Endothelial cell (in vitro differentiated cells): ENCODE measurements at regions not wholly inside any gene's neighbourhood (a gene's known extent, or its start where the extent isn't known, plus 50 kb on each side); places are given as distances from the start of the nearest gene placed in this dataset.

Source experiments
- DNase-seq: peaks from one replicate; pipeline ENCODE4 v3.0.0; 2021; ENCODE audit warnings: low spot score
- H3K27ac Mint-ChIP-seq: one replicate; pipeline ENCODE4 v1.8.0; 2021; ENCODE audit warnings: mixed read lengths, inconsistent platforms; ENCODE audit not compliant: unreplicated experiment
- H3K27me3 Mint-ChIP-seq: one replicate; pipeline ENCODE4 v1.8.0; 2021; ENCODE audit warnings: mild to moderate bottlenecking, moderate library complexity, mixed read lengths, inconsistent platforms; ENCODE audit not compliant: unreplicated experiment
- H3K36me3 Mint-ChIP-seq: one replicate; pipeline ENCODE4 v1.8.0; 2021; ENCODE audit warnings: mild to moderate bottlenecking, low read depth, mixed read lengths, inconsistent platforms; ENCODE audit not compliant: unreplicated experiment
- H3K4me1 Mint-ChIP-seq: one replicate; pipeline ENCODE4 v1.8.0; 2021; ENCODE audit warnings: mild to moderate bottlenecking, mixed read lengths, inconsistent platforms; ENCODE audit not compliant: unreplicated experiment
- H3K4me3 Mint-ChIP-seq: one replicate; pipeline ENCODE4 v1.8.0; 2021; ENCODE audit warnings: mild to moderate bottlenecking, mixed read lengths, inconsistent platforms; ENCODE audit not compliant: unreplicated experiment
- H3K9me3 Mint-ChIP-seq: one replicate; pipeline ENCODE4 v1.8.0; 2021; ENCODE audit warnings: mixed read lengths, inconsistent platforms; ENCODE audit not compliant: unreplicated experiment
- TF ChIP-seq, protein P1 (sequence below): fragments of 200-600 bp; sonication (generic); IDR thresholded peaks from one replicate; pipeline ENCODE4 v1.5.0; 2021; ENCODE audit warnings: antibody characterized with exemption; ENCODE audit not compliant: unreplicated experiment

DNA sequence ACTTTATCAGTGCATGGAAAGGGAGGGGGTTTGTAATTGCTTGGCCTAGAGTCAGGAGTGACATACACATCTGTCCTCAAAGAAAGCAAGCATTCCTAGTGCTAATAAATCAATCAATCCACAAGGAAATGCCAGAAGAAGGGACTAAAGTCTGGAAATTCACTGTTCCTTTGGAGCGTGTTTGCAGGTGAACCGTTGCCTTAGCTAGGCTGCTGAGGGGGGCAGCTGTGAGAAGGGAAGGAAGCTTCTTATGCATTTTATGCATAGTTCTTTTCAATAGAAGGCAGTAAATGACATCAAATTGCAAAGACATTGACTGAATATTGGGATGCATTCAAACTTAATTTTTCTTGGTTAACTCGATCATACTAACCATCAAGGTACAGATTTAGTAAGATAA is 1092.5 kb upstream of the SEMA6A start:
- peaks cover 5% of the 10 kb centered on the region for H3K4me1 Mint-ChIP-seq
- no peak overlapping the region for H3K4me3 Mint-ChIP-seq
- TF ChIP-seq, protein P1, sequence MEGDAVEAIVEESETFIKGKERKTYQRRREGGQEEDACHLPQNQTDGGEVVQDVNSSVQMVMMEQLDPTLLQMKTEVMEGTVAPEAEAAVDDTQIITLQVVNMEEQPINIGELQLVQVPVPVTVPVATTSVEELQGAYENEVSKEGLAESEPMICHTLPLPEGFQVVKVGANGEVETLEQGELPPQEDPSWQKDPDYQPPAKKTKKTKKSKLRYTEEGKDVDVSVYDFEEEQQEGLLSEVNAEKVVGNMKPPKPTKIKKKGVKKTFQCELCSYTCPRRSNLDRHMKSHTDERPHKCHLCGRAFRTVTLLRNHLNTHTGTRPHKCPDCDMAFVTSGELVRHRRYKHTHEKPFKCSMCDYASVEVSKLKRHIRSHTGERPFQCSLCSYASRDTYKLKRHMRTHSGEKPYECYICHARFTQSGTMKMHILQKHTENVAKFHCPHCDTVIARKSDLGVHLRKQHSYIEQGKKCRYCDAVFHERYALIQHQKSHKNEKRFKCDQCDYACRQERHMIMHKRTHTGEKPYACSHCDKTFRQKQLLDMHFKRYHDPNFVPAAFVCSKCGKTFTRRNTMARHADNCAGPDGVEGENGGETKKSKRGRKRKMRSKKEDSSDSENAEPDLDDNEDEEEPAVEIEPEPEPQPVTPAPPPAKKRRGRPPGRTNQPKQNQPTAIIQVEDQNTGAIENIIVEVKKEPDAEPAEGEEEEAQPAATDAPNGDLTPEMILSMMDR = no peak
- H3K27ac Mint-ChIP-seq = no peak overlapping the region
- no peaks in the 10 kb centered on the region for H3K27me3 Mint-ChIP-seq
- H3K9me3 Mint-ChIP-seq = no peaks in the 10 kb centered on the region
- no peak for DNase-seq
- no peaks in the 10 kb centered on the region for H3K36me3 Mint-ChIP-seq

DNA sequence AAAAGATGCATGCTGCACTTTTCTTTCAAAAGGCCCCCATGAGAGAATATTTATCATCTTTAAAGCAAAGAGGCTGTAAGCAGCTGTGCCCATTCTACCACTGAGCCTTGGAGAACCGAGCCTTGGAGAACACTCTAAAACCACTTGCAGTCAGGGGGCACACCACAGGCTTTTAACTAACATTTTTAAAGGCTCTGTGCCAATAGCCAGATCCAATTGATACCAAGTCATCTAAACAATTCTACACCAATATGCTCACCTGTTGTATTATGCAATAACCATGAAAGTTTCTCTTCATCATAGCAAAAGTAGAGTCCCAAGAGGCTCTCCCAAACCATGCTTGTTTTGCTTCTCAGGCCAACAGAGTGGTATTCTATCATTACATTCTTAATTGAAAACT is 1090.5 kb upstream of the SEMA6A start:
- TF ChIP-seq, protein P1 = no peak
- DNase-seq = no peak

DNA sequence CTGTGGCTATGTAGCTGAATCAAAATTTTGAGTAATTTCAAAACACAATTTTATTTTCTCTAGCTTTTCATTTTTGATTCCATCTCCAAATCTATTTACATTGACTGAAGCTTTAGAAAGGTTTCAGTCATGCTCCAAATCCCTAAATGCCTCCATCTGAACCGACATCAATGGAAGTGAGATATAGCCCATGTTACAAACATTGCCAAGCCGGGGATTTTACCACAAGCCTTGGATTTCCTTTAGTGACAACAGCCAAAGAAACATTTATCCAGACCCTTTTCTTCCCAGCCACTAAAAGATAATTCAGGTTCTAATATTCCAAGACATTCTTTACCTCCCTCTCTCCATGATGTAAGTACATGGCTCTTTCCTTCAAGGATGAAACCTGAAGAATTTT is 1087.7 kb upstream of the SEMA6A start:
- Mint-ChIP-seq H3K27ac (no peak overlapping the region), H3K4me1 (peaks cover 8% of the 10 kb centered on the region), H3K36me3 (no peaks in the 10 kb centered on the region), H3K9me3 (no peaks in the 10 kb centered on the region), H3K4me3 (no peak overlapping the region), H3K27me3 (no peaks in the 10 kb centered on the region)
- TF ChIP-seq, protein P1 = no peak
- DNase-seq = no peak

More for the DNA sequence above, 1090.5 kb upstream of the SEMA6A start:
- no peaks in the 10 kb centered on the region for H3K36me3 Mint-ChIP-seq
- H3K4me1 Mint-ChIP-seq = peaks cover 8% of the 10 kb centered on the region
- H3K27me3 Mint-ChIP-seq = no peaks in the 10 kb centered on the region
- no peak overlapping the region for H3K4me3 Mint-ChIP-seq
- no peaks in the 10 kb centered on the region for H3K9me3 Mint-ChIP-seq
- H3K27ac Mint-ChIP-seq = no peak overlapping the region

DNA sequence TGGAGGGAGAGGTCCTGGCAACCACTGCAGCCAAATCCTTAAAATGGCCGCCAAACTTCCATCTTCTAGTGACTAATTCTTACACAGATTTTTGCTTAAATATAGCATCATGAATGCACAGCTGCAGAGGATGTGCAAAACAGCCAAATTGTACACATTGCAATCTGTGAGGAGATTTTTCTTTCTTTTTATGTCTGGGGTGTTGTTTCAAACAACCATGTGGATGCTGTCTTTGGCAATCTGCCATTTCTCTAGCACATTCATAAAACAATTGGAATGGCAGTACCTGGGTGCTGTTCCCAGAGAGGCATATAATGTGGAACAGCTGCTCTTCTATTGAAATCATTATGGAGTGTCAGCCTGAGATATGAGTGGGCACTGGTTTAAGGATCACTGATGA is 1082.9 kb upstream of the SEMA6A start:
- Mint-ChIP-seq H3K9me3 (no peaks in the 10 kb centered on the region), H3K27ac (no peak overlapping the region), H3K36me3 (no peaks in the 10 kb centered on the region), H3K4me1 (peaks cover 3% of the 10 kb centered on the region), H3K27me3 (no peaks in the 10 kb centered on the region), H3K4me3 (no peak overlapping the region)
- DNase-seq = no peak
- TF ChIP-seq, protein P1 = no peak

DNA sequence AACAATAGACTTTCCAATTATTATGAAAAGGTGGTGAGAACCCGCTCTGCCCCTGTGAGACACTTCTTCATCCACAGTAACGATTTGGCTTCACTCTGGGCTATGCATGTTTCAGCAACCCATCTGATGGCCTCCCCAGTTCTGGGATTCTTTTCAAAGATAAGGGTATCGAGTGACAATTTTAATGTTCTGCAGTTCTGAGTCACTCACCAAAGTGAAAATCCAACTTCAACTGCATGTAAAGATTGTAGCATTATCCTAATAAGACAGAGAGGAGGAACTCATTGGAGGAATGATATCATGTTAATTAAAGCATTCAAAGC is 1078.3 kb upstream of the SEMA6A start:
- no peak overlapping the region for H3K27ac Mint-ChIP-seq
- no peak for DNase-seq
- no peaks in the 10 kb centered on the region for H3K27me3 Mint-ChIP-seq
- TF ChIP-seq, protein P1 = no peak
- no peaks in the 10 kb centered on the region for H3K4me1 Mint-ChIP-seq
- H3K4me3 Mint-ChIP-seq = no peak overlapping the region
- H3K36me3 Mint-ChIP-seq = no peaks in the 10 kb centered on the region
- no peaks in the 10 kb centered on the region for H3K9me3 Mint-ChIP-seq
